ENCODE measurements at regions not wholly inside any gene's neighbourhood (a gene's known extent, or its start where the extent isn't known, plus 50 kb on each side); places are given as distances from the start of the nearest gene placed in this dataset.

DNA sequence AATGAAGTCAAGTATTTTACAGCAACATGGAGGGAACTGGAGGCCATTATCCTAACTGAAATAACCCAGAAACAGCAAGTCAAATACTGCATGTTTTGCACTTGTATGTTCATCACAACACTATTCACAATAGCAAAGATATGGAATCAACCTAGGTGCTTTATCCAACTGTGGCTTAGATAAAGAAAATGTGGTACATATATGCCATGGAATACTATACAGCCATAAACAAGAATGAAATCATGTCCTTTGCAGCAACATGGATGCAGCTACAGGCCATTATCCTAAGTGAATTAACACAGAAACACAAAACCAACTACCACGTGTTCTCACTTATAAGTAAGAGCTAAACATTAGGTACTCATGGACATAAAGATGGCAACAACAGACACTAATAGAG lies 91.5 kb upstream of the E2F3 start:
- in situ Hi-C loops (cut with HindIII; ENCODE audit: low pct_unique_long_range_greater_than_20kb, low sequenced_read_pairs) (no loop called here), intact Hi-C loops (cut with micrococcal nuclease; ENCODE audit: unreplicated experiment) (no loop called here)
- H3K27ac ChIP-seq (ENCODE audit: low read length): no peak overlapping the region
- CTCF ChIA-PET: no interaction called here
- no peaks in the 10 kb centered on the region for H3K9me3 ChIP-seq (ENCODE audit: control insufficient read depth, insufficient read depth, low read depth, low read length)
- POLR2A ChIA-PET: interaction anchor here (0.6 kb wide), 1 partner anchor 162 kb away, joined by 13 read pairs; no protein-coding TSS in a partner anchor
- DNase-seq (ENCODE audit: low read depth, low spot score) (no peak), ATAC-seq (no peak)
- H3K4me3 ChIP-seq (ENCODE audit: low read depth in 2 of 2, low read length in 2 of 2): no peak overlapping the region
- no peaks in the 10 kb centered on the region for H3K36me3 ChIP-seq (ENCODE audit: control insufficient read depth, insufficient read depth, low read length)
- peaks cover 13% of the 10 kb centered on the region for H3K27me3 ChIP-seq (ENCODE audit: control insufficient read depth, insufficient read depth, low read length)
- TF ChIP-seq, protein P1, sequence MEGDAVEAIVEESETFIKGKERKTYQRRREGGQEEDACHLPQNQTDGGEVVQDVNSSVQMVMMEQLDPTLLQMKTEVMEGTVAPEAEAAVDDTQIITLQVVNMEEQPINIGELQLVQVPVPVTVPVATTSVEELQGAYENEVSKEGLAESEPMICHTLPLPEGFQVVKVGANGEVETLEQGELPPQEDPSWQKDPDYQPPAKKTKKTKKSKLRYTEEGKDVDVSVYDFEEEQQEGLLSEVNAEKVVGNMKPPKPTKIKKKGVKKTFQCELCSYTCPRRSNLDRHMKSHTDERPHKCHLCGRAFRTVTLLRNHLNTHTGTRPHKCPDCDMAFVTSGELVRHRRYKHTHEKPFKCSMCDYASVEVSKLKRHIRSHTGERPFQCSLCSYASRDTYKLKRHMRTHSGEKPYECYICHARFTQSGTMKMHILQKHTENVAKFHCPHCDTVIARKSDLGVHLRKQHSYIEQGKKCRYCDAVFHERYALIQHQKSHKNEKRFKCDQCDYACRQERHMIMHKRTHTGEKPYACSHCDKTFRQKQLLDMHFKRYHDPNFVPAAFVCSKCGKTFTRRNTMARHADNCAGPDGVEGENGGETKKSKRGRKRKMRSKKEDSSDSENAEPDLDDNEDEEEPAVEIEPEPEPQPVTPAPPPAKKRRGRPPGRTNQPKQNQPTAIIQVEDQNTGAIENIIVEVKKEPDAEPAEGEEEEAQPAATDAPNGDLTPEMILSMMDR (IDR thresholded peaks at IDR 0.05): no peak
- TF ChIP-seq, protein P2, sequence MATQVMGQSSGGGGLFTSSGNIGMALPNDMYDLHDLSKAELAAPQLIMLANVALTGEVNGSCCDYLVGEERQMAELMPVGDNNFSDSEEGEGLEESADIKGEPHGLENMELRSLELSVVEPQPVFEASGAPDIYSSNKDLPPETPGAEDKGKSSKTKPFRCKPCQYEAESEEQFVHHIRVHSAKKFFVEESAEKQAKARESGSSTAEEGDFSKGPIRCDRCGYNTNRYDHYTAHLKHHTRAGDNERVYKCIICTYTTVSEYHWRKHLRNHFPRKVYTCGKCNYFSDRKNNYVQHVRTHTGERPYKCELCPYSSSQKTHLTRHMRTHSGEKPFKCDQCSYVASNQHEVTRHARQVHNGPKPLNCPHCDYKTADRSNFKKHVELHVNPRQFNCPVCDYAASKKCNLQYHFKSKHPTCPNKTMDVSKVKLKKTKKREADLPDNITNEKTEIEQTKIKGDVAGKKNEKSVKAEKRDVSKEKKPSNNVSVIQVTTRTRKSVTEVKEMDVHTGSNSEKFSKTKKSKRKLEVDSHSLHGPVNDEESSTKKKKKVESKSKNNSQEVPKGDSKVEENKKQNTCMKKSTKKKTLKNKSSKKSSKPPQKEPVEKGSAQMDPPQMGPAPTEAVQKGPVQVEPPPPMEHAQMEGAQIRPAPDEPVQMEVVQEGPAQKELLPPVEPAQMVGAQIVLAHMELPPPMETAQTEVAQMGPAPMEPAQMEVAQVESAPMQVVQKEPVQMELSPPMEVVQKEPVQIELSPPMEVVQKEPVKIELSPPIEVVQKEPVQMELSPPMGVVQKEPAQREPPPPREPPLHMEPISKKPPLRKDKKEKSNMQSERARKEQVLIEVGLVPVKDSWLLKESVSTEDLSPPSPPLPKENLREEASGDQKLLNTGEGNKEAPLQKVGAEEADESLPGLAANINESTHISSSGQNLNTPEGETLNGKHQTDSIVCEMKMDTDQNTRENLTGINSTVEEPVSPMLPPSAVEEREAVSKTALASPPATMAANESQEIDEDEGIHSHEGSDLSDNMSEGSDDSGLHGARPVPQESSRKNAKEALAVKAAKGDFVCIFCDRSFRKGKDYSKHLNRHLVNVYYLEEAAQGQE (IDR thresholded peaks at IDR 0.05; ENCODE audit: insufficient read depth in 1 of 2, low read depth in 2 of 2, low read length in 1 of 2): no peak
- TF ChIP-seq TCF7L2 (IDR thresholded peaks at IDR 0.05; ENCODE audit: low read depth, low read length) (no peak), POLR2AphosphoS5 (IDR thresholded peaks at IDR 0.05; ENCODE audit: low read depth, low read length) (no peak), SIN3A (IDR thresholded peaks at IDR 0.05; ENCODE audit: borderline replicate concordance, insufficient read depth, low read depth, low read length) (no peak)
- BruUV-seq (replicated peaks): no TSS peak
- H3K4me1 ChIP-seq (ENCODE audit: control insufficient read depth, insufficient read depth, low read length): no peaks in the 10 kb centered on the region

DNA sequence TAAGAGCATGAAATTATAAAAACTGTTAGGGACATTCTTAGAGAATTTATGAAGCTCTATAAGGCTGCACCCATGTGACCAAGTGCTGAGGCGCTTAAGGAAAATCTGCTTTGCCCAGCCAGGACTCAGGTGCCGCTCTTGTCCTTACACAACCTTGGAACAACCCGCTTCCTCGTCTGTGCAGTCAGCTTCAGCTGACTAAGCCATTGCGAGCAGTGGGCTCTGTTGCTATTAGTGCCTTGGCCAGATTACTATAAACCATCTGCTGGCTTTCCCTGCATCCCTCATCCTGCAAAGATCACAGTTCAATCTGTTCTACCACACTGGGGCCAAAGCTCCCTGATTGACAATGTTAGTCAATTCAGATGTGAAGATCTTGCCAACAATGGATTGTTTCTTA lies 89.1 kb upstream of the E2F3 start:
- DNase-seq (ENCODE audit: low read depth, low spot score) (no peak), ATAC-seq (no peak)
- Histone ChIP-seq H3K27ac (ENCODE audit: low read length) (no peak overlapping the region), H3K9me3 (ENCODE audit: control insufficient read depth, insufficient read depth, low read depth, low read length) (no peaks in the 10 kb centered on the region), H3K36me3 (ENCODE audit: control insufficient read depth, insufficient read depth, low read length) (no peaks in the 10 kb centered on the region), H3K4me1 (ENCODE audit: control insufficient read depth, insufficient read depth, low read length) (no peaks in the 10 kb centered on the region), H3K4me3 (ENCODE audit: low read depth in 2 of 2, low read length in 2 of 2) (no peak overlapping the region), H3K27me3 (ENCODE audit: control insufficient read depth, insufficient read depth, low read length) (peaks cover 18% of the 10 kb centered on the region)
- intact Hi-C loops (cut with micrococcal nuclease; ENCODE audit: unreplicated experiment) (no loop called here), in situ Hi-C loops (cut with HindIII; ENCODE audit: low pct_unique_long_range_greater_than_20kb, low sequenced_read_pairs) (no loop called here)
- POLR2A ChIA-PET: no interaction called here
- TF ChIP-seq SIN3A (IDR thresholded peaks at IDR 0.05; ENCODE audit: borderline replicate concordance, insufficient read depth, low read depth, low read length) (no peak), POLR2AphosphoS5 (IDR thresholded peaks at IDR 0.05; ENCODE audit: low read depth, low read length) (no peak), TCF7L2 (IDR thresholded peaks at IDR 0.05; ENCODE audit: low read depth, low read length) (no peak)
- TF ChIP-seq, protein P1 (IDR thresholded peaks at IDR 0.05): no peak
- TF ChIP-seq, protein P2 (IDR thresholded peaks at IDR 0.05; ENCODE audit: insufficient read depth in 1 of 2, low read depth in 2 of 2, low read length in 1 of 2): no peak
- BruUV-seq (replicated peaks): no TSS peak
- CTCF ChIA-PET: no interaction called here
